H9 (cell line): ENCODE measurements at regions not wholly inside any gene's neighbourhood (a gene's known extent, or its start where the extent isn't known, plus 50 kb on each side); places are given as distances from the start of the nearest gene placed in this dataset.

Source experiments
- DNase-seq: peaks from one replicate; pipeline ENCODE4 v3.0.0-alpha.2; 2017
- H2AFZ ChIP-seq: one replicate; pipeline ENCODE4 v1.6.1; 2013; ENCODE audit warnings: mild to moderate bottlenecking, low read length, control low read depth, moderate library complexity
- H2AK5ac ChIP-seq: 2 replicates; pipeline ENCODE4 v1.6.1; 2013; ENCODE audit warnings: low read length, control low read depth, mixed read lengths; ENCODE audit not compliant: insufficient read length
- H2BK120ac ChIP-seq: one replicate; pipeline ENCODE4 v1.6.1; 2013; ENCODE audit warnings: low read depth, mild to moderate bottlenecking, low read length, control low read depth, inconsistent platforms; ENCODE audit not compliant: poor library complexity, severe bottlenecking
- H2BK12ac ChIP-seq: 2 replicates; pipeline ENCODE4 v1.6.1; 2013; ENCODE audit warnings: low read length, control low read depth, mixed read lengths, low read depth; ENCODE audit not compliant: insufficient read length
- H2BK15ac ChIP-seq: 2 replicates; pipeline ENCODE4 v1.6.1; 2013; ENCODE audit warnings: low read depth, low read length, control low read depth
- H2BK20ac ChIP-seq: one replicate; pipeline ENCODE4 v1.6.1; 2013; ENCODE audit warnings: low read depth, mild to moderate bottlenecking, low read length, control low read depth, inconsistent platforms; ENCODE audit not compliant: poor library complexity, severe bottlenecking
- H2BK5ac ChIP-seq: 2 replicates; pipeline ENCODE4 v1.6.1; 2013; ENCODE audit warnings: low read length, control low read depth, mixed read lengths; ENCODE audit not compliant: insufficient read length
- H3K14ac ChIP-seq: 2 replicates; pipeline ENCODE4 v1.6.1; 2013; ENCODE audit warnings: low read length, control low read depth; ENCODE audit not compliant: insufficient read depth
- H3K18ac ChIP-seq: 2 replicates; pipeline ENCODE4 v1.6.1; 2013; ENCODE audit warnings: low read depth, mild to moderate bottlenecking, mixed read lengths, low read length, control low read depth; ENCODE audit not compliant: insufficient read length
- H3K23ac ChIP-seq: 2 replicates; pipeline ENCODE4 v1.6.1; 2013; ENCODE audit warnings: low read length, control low read depth, mixed read lengths, low read depth; ENCODE audit not compliant: insufficient read length
- H3K23me2 ChIP-seq: 2 replicates; pipeline ENCODE4 v1.6.1; 2013; ENCODE audit warnings: low read depth, mild to moderate bottlenecking, mixed read lengths, low read length, control low read depth; ENCODE audit not compliant: insufficient read length, poor library complexity, severe bottlenecking
- H3K27ac ChIP-seq: 2 replicates; pipeline ENCODE4 v1.5.1; 2013; ENCODE audit warnings: low read length, control low read depth, mixed read lengths, low read depth; ENCODE audit not compliant: insufficient read length
- H3K27me3 ChIP-seq: 2 replicates; pipeline ENCODE4 v1.6.1; 2013; ENCODE audit warnings: low read length, control low read depth, inconsistent platforms; ENCODE audit not compliant: insufficient read depth
- H3K4ac ChIP-seq: 2 replicates; pipeline ENCODE4 v1.6.1; 2013; ENCODE audit warnings: low read depth, mild to moderate bottlenecking, control low read depth, inconsistent platforms, low read length, moderate library complexity
- H3K4me1 ChIP-seq: 2 replicates; pipeline ENCODE4 v1.6.1; 2013; ENCODE audit warnings: low read length, control low read depth, inconsistent platforms; ENCODE audit not compliant: insufficient read depth
- H3K4me2 ChIP-seq: 2 replicates; pipeline ENCODE4 v1.6.1; 2013; ENCODE audit warnings: low read length, control low read depth, mixed read lengths; ENCODE audit not compliant: insufficient read length, insufficient read depth
- H3K56ac ChIP-seq: 2 replicates; pipeline ENCODE4 v1.6.1; 2013; ENCODE audit warnings: low read depth, mild to moderate bottlenecking, mixed read lengths, low read length, control low read depth; ENCODE audit not compliant: insufficient read length
- H3K79me1 ChIP-seq: 2 replicates; pipeline ENCODE4 v1.6.1; 2013; ENCODE audit warnings: low read depth, mild to moderate bottlenecking, moderate library complexity, low read length, control low read depth, inconsistent platforms; ENCODE audit not compliant: insufficient read depth, poor library complexity, severe bottlenecking
- H3K79me2 ChIP-seq: 2 replicates; pipeline ENCODE4 v1.6.1; 2013; ENCODE audit warnings: low read length, control low read depth, inconsistent platforms; ENCODE audit not compliant: insufficient read depth
- H3K9ac ChIP-seq: 2 replicates; pipeline ENCODE4 v1.6.1; 2013; ENCODE audit warnings: low read length, control low read depth, mixed read lengths; ENCODE audit not compliant: insufficient read length; ENCODE audit errors: extremely low read depth
- H3K9me3 ChIP-seq: one replicate; pipeline ENCODE4 v1.6.1; 2013; ENCODE audit warnings: low read depth, low read length, inconsistent platforms; ENCODE audit not compliant: control insufficient read depth
- H3T11ph ChIP-seq: one replicate; pipeline ENCODE4 v1.6.1; 2013; ENCODE audit warnings: mild to moderate bottlenecking, low read length, control low read depth, inconsistent platforms
- H4K20me1 ChIP-seq: one replicate; pipeline ENCODE4 v1.6.1; 2013; ENCODE audit not compliant: control insufficient read depth, insufficient read length, insufficient read depth
- H4K5ac ChIP-seq: 2 replicates; pipeline ENCODE4 v1.6.1; 2013; ENCODE audit warnings: low read depth, mild to moderate bottlenecking, mixed read lengths, low read length, control low read depth; ENCODE audit not compliant: insufficient read length
- H4K8ac ChIP-seq: replicated peaks from 2 replicates; pipeline ENCODE4 v1.6.1; 2013; ENCODE audit warnings: low read length, control low read depth, mixed read lengths, low read depth; ENCODE audit not compliant: insufficient read length
- H4K91ac ChIP-seq: 2 replicates; pipeline ENCODE4 v1.6.1; 2013; ENCODE audit warnings: low read depth, mild to moderate bottlenecking, moderate library complexity, mixed read lengths, low read length, control low read depth; ENCODE audit not compliant: insufficient read length
- H3K27ac Mint-ChIP-seq, 3 experiments: 2 replicates in 2 of 3; 3 replicates in 1 of 3; pipeline ENCODE4 v1.8.0; 2020 to 2021; ENCODE audit warnings: mixed read lengths in 3 of 3, mild to moderate bottlenecking in 1 of 3, moderate library complexity in 1 of 3
- H3K27me3 Mint-ChIP-seq: 2 replicates; pipeline ENCODE4 v1.8.0; 2021; ENCODE audit warnings: low read depth, mild to moderate bottlenecking, moderate library complexity, mixed read lengths
- H3K36me3 Mint-ChIP-seq, 3 experiments: 2 replicates in 2 of 3; 3 replicates in 1 of 3; pipeline ENCODE4 v1.8.0; 2020 to 2021; ENCODE audit warnings: low read depth in 3 of 3, mixed read lengths in 3 of 3; ENCODE audit not compliant: insufficient read depth in 1 of 3
- H3K4me1 Mint-ChIP-seq, 2 experiments: 2 replicates each; pipeline ENCODE4 v1.8.0; 2020; ENCODE audit warnings: mixed read lengths in 2 of 2
- H3K4me3 Mint-ChIP-seq, 2 experiments: 2 replicates in 1 of 2; 3 replicates in 1 of 2; pipeline ENCODE4 v1.8.0; 2020 to 2021; ENCODE audit warnings: mild to moderate bottlenecking in 2 of 2, mixed read lengths in 2 of 2, moderate library complexity in 1 of 2
- H3K9me3 Mint-ChIP-seq, 2 experiments: 2 replicates in 1 of 2; 3 replicates in 1 of 2; pipeline ENCODE4 v1.8.0; 2020; ENCODE audit warnings: mild to moderate bottlenecking in 2 of 2, mixed read lengths in 2 of 2, moderate library complexity in 1 of 2
- CTCF ChIP-seq: fragments of 200-600 bp; sonication (generic); conservative IDR thresholded peaks from 3 replicates; pipeline ENCODE4 v1.8.0; 2021; ENCODE audit warnings: antibody characterized with exemption, mild to moderate bottlenecking
- WGBS: extraction: QIAGEN DNeasy Blood & Tissue Kit; methylation state at CpG from one replicate; pipeline ENCODE4 v1.1.7; 2013; ENCODE audit warnings: missing lambda C conversion rate, low lambda C conversion rate, mixed read lengths; ENCODE audit not compliant: insufficient read length; ENCODE audit errors: extremely low coverage; 5-methylcytosine and 5-hydroxymethylcytosine counted together

- H3T11ph ChIP-seq: no peak overlapping the region
- no peak overlapping the region for H2BK12ac ChIP-seq
- H3K23ac ChIP-seq: no peak overlapping the region
- H3K9ac ChIP-seq: no peak overlapping the region
- H3K23me2 ChIP-seq: no peaks in the 10 kb centered on the region
- H3K27ac Mint-ChIP-seq: no peak overlapping the region
- no peaks in the 10 kb centered on the region for H3K79me2 ChIP-seq
- peaks cover 11 to 15% of the 10 kb centered on the region in 2 experiments for H3K9me3 Mint-ChIP-seq
- no peak overlapping the region for H4K91ac ChIP-seq
- H3K79me1 ChIP-seq: no peaks in the 10 kb centered on the region
- H3K18ac ChIP-seq: no peak overlapping the region
- peaks cover 3 to 9% (median 9%) of the 10 kb centered on the region in 3 experiments for H3K36me3 Mint-ChIP-seq
- H3K27me3 Mint-ChIP-seq: peaks cover 2% of the 10 kb centered on the region; the same call in 1 of the 2 replicates
- H2BK5ac ChIP-seq: no peak overlapping the region
- H4K20me1 ChIP-seq: no peaks in the 10 kb centered on the region
- H2BK20ac ChIP-seq: no peak overlapping the region
- no peak overlapping the region for H3K27ac ChIP-seq
- no peak overlapping the region for H4K5ac ChIP-seq
- no peak for DNase-seq
- no peak overlapping the region for H3K4ac ChIP-seq
- no peaks in the 10 kb centered on the region for H3K4me1 Mint-ChIP-seq
- no peak overlapping the region for H3K14ac ChIP-seq
- H2BK120ac ChIP-seq: no peak overlapping the region
- no peaks in the 10 kb centered on the region for H3K4me1 ChIP-seq
- H3K9me3 ChIP-seq: no peaks in the 10 kb centered on the region
- H3K27me3 ChIP-seq: no peaks in the 10 kb centered on the region
- no peak overlapping the region for H3K4me2 ChIP-seq
- TF ChIP-seq CTCF: no peak
- H2AFZ ChIP-seq: no peak overlapping the region
- H3K4me3 Mint-ChIP-seq: no peak overlapping the region
- no peak overlapping the region for H2AK5ac ChIP-seq
- no CpG with 5 or more reads among the region's 3 CpGs for WGBS
- no peak overlapping the region for H4K8ac ChIP-seq
- H3K56ac ChIP-seq: no peak overlapping the region
- H2BK15ac ChIP-seq: no peak overlapping the region
Measured at GRCh38 chr15:92770641-92771040, 115.1 kb upstream of the FAM174B start.
